ENCODE measurements at regions not wholly inside any gene's neighbourhood (a gene's known extent, or its start where the extent isn't known, plus 50 kb on each side); places are given as distances from the start of the nearest gene placed in this dataset.

DNA sequence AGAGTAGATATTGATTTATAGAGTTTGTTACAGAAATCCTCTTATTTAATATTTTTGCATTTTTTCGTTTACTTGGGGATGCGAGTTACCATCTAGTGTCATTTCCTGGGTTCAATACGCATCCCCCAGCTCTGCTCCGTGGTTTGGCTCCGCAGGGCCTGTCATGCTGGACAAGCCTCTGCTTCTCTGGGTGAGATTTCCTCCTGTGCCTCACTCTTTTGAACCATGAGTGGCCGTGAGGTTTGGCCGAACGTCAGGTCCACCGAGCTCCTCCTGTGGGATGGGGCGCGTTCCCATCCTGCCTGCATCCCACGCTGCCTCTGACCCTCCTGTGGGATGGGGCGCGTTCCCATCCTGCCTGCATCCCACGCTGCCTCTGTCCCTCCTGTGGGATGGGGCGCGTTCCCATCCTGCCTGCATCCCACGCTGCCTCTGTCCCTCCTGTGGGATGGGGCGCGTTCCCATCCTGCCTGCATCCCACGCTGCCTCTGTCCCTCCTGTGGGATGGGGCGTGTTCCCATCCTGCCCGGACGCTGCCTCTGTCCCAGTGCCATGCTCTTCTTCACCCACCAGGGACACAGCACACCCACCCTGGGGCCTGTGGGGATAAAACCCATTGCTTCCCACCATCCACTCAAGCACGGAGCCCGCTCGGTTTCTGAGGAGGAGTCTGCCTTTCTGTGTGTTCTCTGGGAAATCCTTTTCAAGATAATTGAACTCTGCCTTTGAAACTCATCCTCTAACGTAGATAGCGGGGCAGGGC is 506.8 kb downstream of the BRD1 start:
- 77 to 83% (median 81%) methylated on average over 18 to 26 of the region's 29 CpGs for WGBS, 5 donors
- H3K4me1 ChIP-seq: no peaks in the 10 kb centered on the region
- intact Hi-C loops (cut with DNase I; ENCODE audit: low total_unique reads): no loop called here
- H3K36me3 ChIP-seq: no peaks in the 10 kb centered on the region
- peaks cover 0 to 2% (median 0%) of the 10 kb centered on the region in 8 donors for H3K9me3 ChIP-seq
- no peak overlapping the region for H3K27ac ChIP-seq
- TF ChIP-seq POLR2AphosphoS5 (IDR thresholded peaks at IDR 0.05) (no peak), POLR2A (IDR thresholded peaks at IDR 0.05) (no peak)
- TF ChIP-seq, protein P1, sequence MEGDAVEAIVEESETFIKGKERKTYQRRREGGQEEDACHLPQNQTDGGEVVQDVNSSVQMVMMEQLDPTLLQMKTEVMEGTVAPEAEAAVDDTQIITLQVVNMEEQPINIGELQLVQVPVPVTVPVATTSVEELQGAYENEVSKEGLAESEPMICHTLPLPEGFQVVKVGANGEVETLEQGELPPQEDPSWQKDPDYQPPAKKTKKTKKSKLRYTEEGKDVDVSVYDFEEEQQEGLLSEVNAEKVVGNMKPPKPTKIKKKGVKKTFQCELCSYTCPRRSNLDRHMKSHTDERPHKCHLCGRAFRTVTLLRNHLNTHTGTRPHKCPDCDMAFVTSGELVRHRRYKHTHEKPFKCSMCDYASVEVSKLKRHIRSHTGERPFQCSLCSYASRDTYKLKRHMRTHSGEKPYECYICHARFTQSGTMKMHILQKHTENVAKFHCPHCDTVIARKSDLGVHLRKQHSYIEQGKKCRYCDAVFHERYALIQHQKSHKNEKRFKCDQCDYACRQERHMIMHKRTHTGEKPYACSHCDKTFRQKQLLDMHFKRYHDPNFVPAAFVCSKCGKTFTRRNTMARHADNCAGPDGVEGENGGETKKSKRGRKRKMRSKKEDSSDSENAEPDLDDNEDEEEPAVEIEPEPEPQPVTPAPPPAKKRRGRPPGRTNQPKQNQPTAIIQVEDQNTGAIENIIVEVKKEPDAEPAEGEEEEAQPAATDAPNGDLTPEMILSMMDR (IDR thresholded peaks at IDR 0.05 in 8 of 11, conservative IDR thresholded peaks at IDR 0.05 in 3 of 11): no peak
- no peak for DNase-seq
- H3K27me3 ChIP-seq (replicated peaks in 1 of 7): peaks cover 0 to 66% (median 6%) of the 10 kb centered on the region in 7 donors
- H3K4me3 ChIP-seq: no peak overlapping the region

DNA sequence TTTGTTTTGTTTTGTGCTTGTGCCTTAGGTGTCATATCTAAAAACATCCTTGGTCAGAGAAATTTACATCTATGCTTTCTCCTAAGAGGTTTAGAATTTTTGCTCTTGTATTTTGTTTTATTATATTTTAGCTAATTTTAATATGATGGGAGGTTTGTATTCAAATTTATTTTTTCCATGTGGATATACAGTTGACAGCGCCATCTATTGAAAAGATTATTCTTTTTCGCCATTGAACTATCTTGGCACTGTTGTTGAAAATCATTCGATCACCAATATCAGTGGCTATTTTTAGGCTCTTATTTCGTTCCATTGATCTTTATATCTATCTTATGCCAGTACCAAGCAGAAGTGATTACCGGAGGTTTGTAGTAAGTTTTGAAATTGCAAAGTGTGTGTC is 510.3 kb downstream of the BRD1 start:
- Histone ChIP-seq H3K4me1 (no peaks in the 10 kb centered on the region), H3K36me3 (no peaks in the 10 kb centered on the region), H3K27ac (no peak overlapping the region), H3K4me3 (no peak overlapping the region), H3K27me3 (replicated peaks in 1 of 7) (peaks cover 0 to 35% (median 4%) of the 10 kb centered on the region in 7 donors), H3K9me3 (no peaks in the 10 kb centered on the region)
- intact Hi-C loops (cut with DNase I; ENCODE audit: low total_unique reads): no loop called here
- DNase-seq: no peak
- TF ChIP-seq POLR2AphosphoS5 (IDR thresholded peaks at IDR 0.05) (no peak), POLR2A (IDR thresholded peaks at IDR 0.05) (no peak)
- TF ChIP-seq, protein P1 (IDR thresholded peaks at IDR 0.05 in 8 of 11, conservative IDR thresholded peaks at IDR 0.05 in 3 of 11): no peak
- WGBS, 5 donors: 51 to 58% (median 54%) methylated on average over 5 of the region's 5 CpGs

DNA sequence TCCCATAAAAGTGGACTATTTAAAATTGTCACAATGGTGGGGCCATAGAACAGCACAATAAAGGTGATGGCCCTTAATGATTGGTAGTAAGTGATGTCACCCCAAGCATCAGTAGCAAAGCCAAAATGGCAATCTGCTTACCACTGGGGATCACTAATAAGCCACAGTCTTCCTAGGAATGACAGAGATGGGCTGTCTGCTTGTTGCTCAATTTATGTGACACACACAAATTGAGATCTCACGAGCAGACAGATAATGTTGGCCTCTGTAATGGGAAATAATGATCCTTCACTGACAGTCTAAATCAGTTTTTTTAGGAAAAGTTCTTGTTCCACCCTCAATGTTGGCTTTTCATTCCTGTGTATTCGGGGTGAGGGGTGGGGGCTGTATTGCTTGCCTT is 515.1 kb downstream of the BRD1 start:
- no peak overlapping the region for H3K27ac ChIP-seq
- no peak for DNase-seq
- no peaks in the 10 kb centered on the region for H3K4me1 ChIP-seq
- H3K9me3 ChIP-seq: no peaks in the 10 kb centered on the region
- no peak overlapping the region for H3K4me3 ChIP-seq
- H3K27me3 ChIP-seq (replicated peaks in 1 of 7): peaks cover 0 to 25% (median 0%) of the 10 kb centered on the region in 7 donors
- WGBS, 5 donors: 40 to 67% (median 58%) methylated on average over 2 of the region's 2 CpGs
- intact Hi-C loops (cut with DNase I; ENCODE audit: low total_unique reads): no loop called here
- H3K36me3 ChIP-seq: no peaks in the 10 kb centered on the region
- TF ChIP-seq POLR2A (IDR thresholded peaks at IDR 0.05) (no peak), POLR2AphosphoS5 (IDR thresholded peaks at IDR 0.05) (no peak)
- TF ChIP-seq, protein P1 (IDR thresholded peaks at IDR 0.05 in 8 of 11, conservative IDR thresholded peaks at IDR 0.05 in 3 of 11): no peak

DNA sequence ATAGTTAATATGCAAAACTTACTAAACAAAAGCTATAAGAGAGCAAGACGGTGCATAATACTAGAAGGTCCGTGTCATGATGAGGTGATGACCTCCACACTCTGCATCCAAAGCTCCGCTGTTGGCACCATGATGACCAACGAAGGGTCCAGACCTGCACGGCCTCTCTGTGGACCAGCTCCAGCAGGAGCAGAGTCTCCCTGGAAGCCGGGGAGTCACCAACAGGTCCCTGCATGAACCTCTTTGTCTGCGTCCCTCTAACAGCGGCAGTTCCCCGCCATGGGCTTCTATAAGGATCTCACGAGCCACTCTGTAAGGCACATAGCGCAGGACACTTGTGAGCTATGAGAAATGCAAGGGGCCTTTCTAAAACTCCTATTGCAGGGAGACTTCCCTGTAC is 517.3 kb downstream of the BRD1 start:
- TF ChIP-seq POLR2AphosphoS5 (IDR thresholded peaks at IDR 0.05) (no peak), POLR2A (IDR thresholded peaks at IDR 0.05) (no peak)
- TF ChIP-seq, protein P1 (IDR thresholded peaks at IDR 0.05 in 8 of 11, conservative IDR thresholded peaks at IDR 0.05 in 3 of 11): no peak
- 75 to 83% (median 80%) methylated on average over 10 to 11 of the region's 11 CpGs for WGBS, 5 donors
- Histone ChIP-seq H3K27me3 (replicated peaks in 1 of 7) (peaks cover 0 to 48% (median 2%) of the 10 kb centered on the region in 7 donors), H3K4me3 (no peak overlapping the region), H3K27ac (no peak overlapping the region), H3K36me3 (no peaks in the 10 kb centered on the region), H3K4me1 (no peaks in the 10 kb centered on the region), H3K9me3 (no peaks in the 10 kb centered on the region)
- DNase-seq: peak; percentile 36
- intact Hi-C loops (cut with DNase I; ENCODE audit: low total_unique reads): no loop called here

All from spleen (tissue), 11 donors.